RWPE1 (cell line): ENCODE measurements at regions not wholly inside any gene's neighbourhood (a gene's known extent, or its start where the extent isn't known, plus 50 kb on each side); places are given as distances from the start of the nearest gene placed in this dataset.

Experiments used
- CTCF ChIA-PET: fragments of 350-600 bp; sonication (Branson Sonifier 250); formaldehyde crosslinking; extraction: SDS; loops from one replicate; lab custom pipeline; 2021; lab: Yijun Ruan, JAX
- POLR2A ChIA-PET: fragments of 400-600 bp; formaldehyde crosslinking; extraction: SDS; loops from one replicate; lab custom pipeline; 2020; ENCODE audit warnings: antibody characterized with exemption; ENCODE audit not compliant: low non-redundant PET; lab: Yijun Ruan, JAX
- DNase-seq: peaks from one replicate; pipeline ENCODE4 v3.0.0; 2012; ENCODE audit warnings: low spot score
- H3K27ac ChIP-seq: fragments of 450-650 bp; 2 replicates; pipeline ENCODE4 v1.5.1; 2017
- TF ChIP-seq, protein P1 (sequence below): fragments of 450-650 bp; conservative IDR thresholded peaks from 2 replicates; pipeline ENCODE4 v1.5.1; 2017; ENCODE audit warnings: low read depth, mild to moderate bottlenecking

DNA sequence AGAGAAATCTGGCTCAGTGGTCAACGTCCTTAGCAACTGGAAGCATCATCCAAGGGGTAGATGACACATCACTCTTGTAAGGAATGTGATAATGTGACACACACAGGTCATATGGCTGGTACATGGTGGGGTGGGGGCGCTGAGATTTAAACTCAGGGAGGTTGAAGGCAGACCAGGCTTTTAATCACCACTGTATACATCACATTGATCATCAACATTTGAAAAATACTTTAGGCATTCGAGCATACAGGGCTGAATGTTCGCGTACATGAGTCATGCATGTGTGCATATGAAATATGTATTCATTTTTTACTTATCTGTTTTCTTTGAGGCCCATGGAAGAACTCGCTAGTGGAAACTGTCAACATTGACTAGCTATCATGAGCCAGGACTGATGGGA is 976.4 kb downstream of the VRK1 start:
- DNase-seq: no peak
- POLR2A ChIA-PET: no interaction called here
- CTCF ChIA-PET: no interaction called here
- no peak overlapping the region for H3K27ac ChIP-seq
- TF ChIP-seq, protein P1, sequence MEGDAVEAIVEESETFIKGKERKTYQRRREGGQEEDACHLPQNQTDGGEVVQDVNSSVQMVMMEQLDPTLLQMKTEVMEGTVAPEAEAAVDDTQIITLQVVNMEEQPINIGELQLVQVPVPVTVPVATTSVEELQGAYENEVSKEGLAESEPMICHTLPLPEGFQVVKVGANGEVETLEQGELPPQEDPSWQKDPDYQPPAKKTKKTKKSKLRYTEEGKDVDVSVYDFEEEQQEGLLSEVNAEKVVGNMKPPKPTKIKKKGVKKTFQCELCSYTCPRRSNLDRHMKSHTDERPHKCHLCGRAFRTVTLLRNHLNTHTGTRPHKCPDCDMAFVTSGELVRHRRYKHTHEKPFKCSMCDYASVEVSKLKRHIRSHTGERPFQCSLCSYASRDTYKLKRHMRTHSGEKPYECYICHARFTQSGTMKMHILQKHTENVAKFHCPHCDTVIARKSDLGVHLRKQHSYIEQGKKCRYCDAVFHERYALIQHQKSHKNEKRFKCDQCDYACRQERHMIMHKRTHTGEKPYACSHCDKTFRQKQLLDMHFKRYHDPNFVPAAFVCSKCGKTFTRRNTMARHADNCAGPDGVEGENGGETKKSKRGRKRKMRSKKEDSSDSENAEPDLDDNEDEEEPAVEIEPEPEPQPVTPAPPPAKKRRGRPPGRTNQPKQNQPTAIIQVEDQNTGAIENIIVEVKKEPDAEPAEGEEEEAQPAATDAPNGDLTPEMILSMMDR: no peak

GRCh38 chr14:97776890-97777558 is 979.8 kb downstream of the VRK1 start:
- no peak overlapping the region for H3K27ac ChIP-seq
- POLR2A ChIA-PET: no interaction called here
- CTCF ChIA-PET: no interaction called here
- TF ChIP-seq, protein P1: no peak
- no peak for DNase-seq

DNA sequence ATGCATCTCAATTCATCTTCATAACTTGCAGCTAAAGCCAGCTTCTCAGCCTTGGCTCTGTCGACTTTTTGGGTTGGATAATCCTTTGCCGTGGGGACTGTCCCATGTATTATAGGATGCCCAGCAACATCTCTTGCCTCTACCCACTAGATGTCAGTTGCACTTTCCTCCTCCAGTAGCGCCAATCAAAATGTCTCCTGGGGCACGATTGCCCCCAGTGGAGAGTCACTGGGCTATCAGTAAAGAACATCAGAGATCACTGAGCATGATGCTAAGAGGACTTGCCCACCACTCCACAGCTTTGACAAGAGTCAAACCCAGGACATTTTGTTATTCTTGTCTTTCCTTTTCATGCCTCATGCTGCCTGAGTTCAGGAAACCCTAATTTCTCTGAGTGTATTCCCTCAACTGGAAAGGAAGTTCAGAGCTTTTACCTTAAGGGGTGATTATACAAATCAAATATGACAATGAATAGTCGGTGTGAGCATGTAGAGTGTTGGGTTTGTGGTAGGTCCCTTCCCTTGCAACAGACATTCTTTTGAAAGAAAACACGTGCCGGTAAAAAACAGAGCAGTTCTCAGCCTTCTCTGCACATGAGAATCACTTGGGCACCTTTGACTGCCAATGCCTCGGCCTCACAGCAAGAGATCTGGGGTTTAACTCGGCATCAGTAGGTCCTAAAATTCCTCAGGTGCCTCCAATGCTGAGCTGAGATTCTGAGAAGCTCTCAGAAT is 980.6 kb downstream of the VRK1 start:
- H3K27ac ChIP-seq: no peak overlapping the region
- ChIA-PET POLR2A (no interaction called here), CTCF (interaction anchor here (0.6 kb wide), 1 partner anchor 470 kb away, joined by 3 read pairs; no protein-coding TSS in a partner anchor)
- no peak for DNase-seq
- TF ChIP-seq, protein P1: no peak

GRCh38 chr14:97779140-97779539 is 982.0 kb downstream of the VRK1 start:
- CTCF ChIA-PET: no interaction called here

GRCh38 chr14:97780804-97781203 is 983.6 kb downstream of the VRK1 start:
- ChIA-PET POLR2A (no interaction called here), CTCF (no interaction called here)
- H3K27ac ChIP-seq: no peak overlapping the region
- DNase-seq: no peak
- TF ChIP-seq, protein P1: no peak

More at GRCh38 chr14:97779140-97779539, 982.0 kb downstream of the VRK1 start:
- TF ChIP-seq, protein P1: no peak
- no peak for DNase-seq
- H3K27ac ChIP-seq: no peak overlapping the region
- POLR2A ChIA-PET: no interaction called here

- H3K27ac ChIP-seq: no peak overlapping the region
- POLR2A ChIA-PET: no interaction called here
- DNase-seq: no peak
- CTCF ChIA-PET: no interaction called here
- TF ChIP-seq, protein P1: no peak
Measured at GRCh38 chr14:97781961-97782360, 984.8 kb downstream of the VRK1 start.
